GM19452 (cell line): ENCODE measurements at regions not wholly inside any gene's neighbourhood (a gene's known extent, or its start where the extent isn't known, plus 50 kb on each side); places are given as distances from the start of the nearest gene placed in this dataset.
"Not testable (repeated sequence)": the region's sequence is repeated elsewhere in the genome, so short reads cannot be mapped to it uniquely, and the experiment has no call there.

Source experiments
- ATAC-seq: cut with Tn5 transposase; IDR thresholded peaks from one replicate; pipeline ENCODE4 v1.9.1; 2021; ENCODE audit not compliant: unreplicated experiment

- no peak for ATAC-seq
Observed at GRCh38 chr4:120316416-120316815, 249.8 kb upstream of the MAD2L1 start.

- ATAC-seq: no peak
Observed at GRCh38 chr4:120314969-120315368, 248.3 kb upstream of the MAD2L1 start.

- ATAC-seq: no peak
Observed at GRCh38 chr4:120304801-120305200, 238.2 kb upstream of the MAD2L1 start.

- ATAC-seq: no peak
Observed at GRCh38 chr4:120299631-120300030, 233.0 kb upstream of the MAD2L1 start.

GRCh38 chr4:120293341-120293740 lies 226.7 kb upstream of the MAD2L1 start:
- ATAC-seq: no peak

GRCh38 chr4:120291541-120291940 lies 224.9 kb upstream of the MAD2L1 start:
- ATAC-seq: no peak

GRCh38 chr4:120290553-120290952 lies 223.9 kb upstream of the MAD2L1 start:
- ATAC-seq: no peak

GRCh38 chr4:120286813-120287212 lies 220.2 kb upstream of the MAD2L1 start:
- no peak for ATAC-seq

- no peak for ATAC-seq
Observed at GRCh38 chr4:120281581-120281980, 214.9 kb upstream of the MAD2L1 start.

GRCh38 chr4:120277391-120277790 lies 210.7 kb upstream of the MAD2L1 start:
- no peak for ATAC-seq

- ATAC-seq: no peak
Observed at GRCh38 chr4:120266602-120267001, 200.0 kb upstream of the MAD2L1 start.

- no peak for ATAC-seq
Observed at GRCh38 chr4:120263618-120264017, 197.0 kb upstream of the MAD2L1 start.

GRCh38 chr4:120261117-120261516 lies 194.5 kb upstream of the MAD2L1 start:
- ATAC-seq: no peak

- not testable (repeated sequence) for ATAC-seq
Observed at GRCh38 chr4:120256112-120256775, 189.6 kb upstream of the MAD2L1 start.

- no peak for ATAC-seq
Observed at GRCh38 chr4:120238277-120238973, 171.8 kb upstream of the MAD2L1 start.

GRCh38 chr4:120236873-120237272 lies 170.2 kb upstream of the MAD2L1 start:
- ATAC-seq: no peak

GRCh38 chr4:120232050-120232449 lies 165.4 kb upstream of the MAD2L1 start:
- ATAC-seq: no peak

- ATAC-seq: no peak
Observed at GRCh38 chr4:120228086-120228485, 161.4 kb upstream of the MAD2L1 start.

- ATAC-seq: no peak
Observed at GRCh38 chr4:120227554-120227953, 160.9 kb upstream of the MAD2L1 start.

- ATAC-seq: no peak
Observed at GRCh38 chr4:120225527-120225926, 158.9 kb upstream of the MAD2L1 start.

GRCh38 chr4:120218981-120219380 lies 152.3 kb upstream of the MAD2L1 start:
- no peak for ATAC-seq

GRCh38 chr4:120215350-120215749 lies 148.7 kb upstream of the MAD2L1 start:
- ATAC-seq: no peak
